Activated B cell treated with CpG ODN at 0.5 μM for 24 hours (primary cell): ENCODE measurements at regions not wholly inside any gene's neighbourhood (a gene's known extent, or its start where the extent isn't known, plus 50 kb on each side); places are given as distances from the start of the nearest gene placed in this dataset.

Source experiments
- ATAC-seq: fragments of 200-7000 bp; cut with Tn5 transposase; one replicate; pipeline ENCODE4 v1.10.0; 2021; ENCODE audit warnings: low read depth, mild to moderate bottlenecking, moderate library complexity
- CTCF ChIA-PET: fragments of 350-600 bp; sonication (Branson Sonifier 250); formaldehyde crosslinking; loops from one replicate; lab custom pipeline; 2021; ENCODE audit warnings: antibody characterized with exemption; lab: Charles Lee
- POLR2A ChIA-PET: fragments of 350-600 bp; sonication (Branson Sonifier 250); formaldehyde crosslinking; loops from one replicate; lab custom pipeline; 2021; ENCODE audit warnings: antibody characterized with exemption; lab: Charles Lee
- DNase-seq: peaks from one replicate; pipeline ENCODE4 v3.0.0; 2022
- H3K27ac Mint-ChIP-seq: one replicate; pipeline ENCODE4 v1.8.0; 2020; ENCODE audit warnings: mixed read lengths
- H3K27me3 Mint-ChIP-seq: one replicate; pipeline ENCODE4 v1.8.0; 2021; ENCODE audit warnings: mixed read lengths
- H3K36me3 Mint-ChIP-seq: one replicate; pipeline ENCODE4 v1.8.0; 2021; ENCODE audit warnings: low read depth, mixed read lengths
- H3K4me1 Mint-ChIP-seq: one replicate; pipeline ENCODE4 v1.8.0; 2021; ENCODE audit warnings: mixed read lengths
- H3K4me3 Mint-ChIP-seq: one replicate; pipeline ENCODE4 v1.8.0; 2020; ENCODE audit warnings: mild to moderate bottlenecking, mixed read lengths
- H3K9me3 Mint-ChIP-seq: one replicate; pipeline ENCODE4 v1.8.0; 2020; ENCODE audit warnings: mixed read lengths
- CTCF ChIP-seq: fragments of 200-600 bp; IDR thresholded peaks from one replicate; pipeline ENCODE4 v1.8.0; 2022; ENCODE audit warnings: antibody characterized with exemption, mild to moderate bottlenecking
- intact Hi-C: fragments of 100-400 bp; cut with micrococcal nuclease; formaldehyde crosslinking; loops from one replicate; pipeline ENCODE4 v1.15.1; 2024

GRCh38 chr5:92734211-92734940 is 846.6 kb downstream of the NR2F1-AS1 start:
- TF ChIP-seq CTCF, result no peak
- Mint-ChIP-seq H3K9me3 (no peaks in the 10 kb centered on the region), H3K4me3 (no peak overlapping the region), H3K27ac (no peak overlapping the region), H3K36me3 (no peaks in the 10 kb centered on the region), H3K27me3 (no peaks in the 10 kb centered on the region), H3K4me1 (no peaks in the 10 kb centered on the region)
- intact Hi-C loops, result no loop called here
- DNase-seq, result no peak
- ChIA-PET POLR2A (no interaction called here), CTCF (no interaction called here)
- no peak for ATAC-seq

GRCh38 chr5:92730486-92730885 is 850.5 kb downstream of the NR2F1-AS1 start:
- H3K4me1 Mint-ChIP-seq, result no peaks in the 10 kb centered on the region
- H3K9me3 Mint-ChIP-seq, result no peaks in the 10 kb centered on the region
- ChIA-PET POLR2A (no interaction called here), CTCF (no interaction called here)
- ATAC-seq (no peak), DNase-seq (no peak)
- no peak overlapping the region for H3K27ac Mint-ChIP-seq
- no peak for TF ChIP-seq CTCF
- H3K4me3 Mint-ChIP-seq, result no peak overlapping the region
- intact Hi-C loops, result no loop called here
- H3K27me3 Mint-ChIP-seq, result no peaks in the 10 kb centered on the region
- H3K36me3 Mint-ChIP-seq, result no peaks in the 10 kb centered on the region

- POLR2A ChIA-PET, result no interaction called here
- Mint-ChIP-seq H3K9me3 (no peaks in the 10 kb centered on the region), H3K27ac (no peak overlapping the region), H3K27me3 (no peaks in the 10 kb centered on the region), H3K4me1 (no peaks in the 10 kb centered on the region), H3K4me3 (no peak overlapping the region), H3K36me3 (no peaks in the 10 kb centered on the region)
- ATAC-seq (no peak), DNase-seq (no peak)
- intact Hi-C loops, result no loop called here
- CTCF ChIA-PET, result no interaction called here
- no peak for TF ChIP-seq CTCF
Measured at GRCh38 chr5:92729088-92729487, 851.9 kb downstream of the NR2F1-AS1 start.

- no peak for TF ChIP-seq CTCF
- intact Hi-C loops, result no loop called here
- DNase-seq, result no peak
- no peak for ATAC-seq
- CTCF ChIA-PET, result no interaction called here
- no peaks in the 10 kb centered on the region for H3K9me3 Mint-ChIP-seq
- H3K27ac Mint-ChIP-seq, result no peak overlapping the region
- POLR2A ChIA-PET, result no interaction called here
- H3K4me1 Mint-ChIP-seq, result no peaks in the 10 kb centered on the region
- H3K4me3 Mint-ChIP-seq, result no peak overlapping the region
- H3K36me3 Mint-ChIP-seq, result no peaks in the 10 kb centered on the region
- H3K27me3 Mint-ChIP-seq, result no peaks in the 10 kb centered on the region
Measured at GRCh38 chr5:92715946-92716520, 865.0 kb downstream of the NR2F1-AS1 start.

GRCh38 chr5:92713826-92714225 is 867.2 kb downstream of the NR2F1-AS1 start:
- Mint-ChIP-seq H3K27me3 (no peaks in the 10 kb centered on the region), H3K9me3 (no peaks in the 10 kb centered on the region), H3K4me3 (no peak overlapping the region), H3K4me1 (no peaks in the 10 kb centered on the region), H3K27ac (no peak overlapping the region), H3K36me3 (no peaks in the 10 kb centered on the region)
- ATAC-seq, result no peak
- ChIA-PET CTCF (no interaction called here), POLR2A (no interaction called here)
- intact Hi-C loops, result no loop called here
- no peak for DNase-seq
- TF ChIP-seq CTCF, result no peak
